A673 (cell line): ENCODE measurements at regions not wholly inside any gene's neighbourhood (a gene's known extent, or its start where the extent isn't known, plus 50 kb on each side); places are given as distances from the start of the nearest gene placed in this dataset.

ENCODE experiments used
- BruUV-seq: library from RNA; stranded (reverse); fragments of 400-500 nt; replicated peaks from 2 replicates; lab custom pipeline; 2021; lab: Mats Ljungman, UMichigan
- CTCF ChIA-PET: fragments of 300-600 bp; sonication (Branson Sonifier 250); formaldehyde crosslinking; loops from one replicate; lab custom pipeline; 2022; ENCODE audit warnings: antibody characterized with exemption; lab: Charles Lee
- POLR2A ChIA-PET: fragments of 300-600 bp; sonication (Branson Sonifier 250); formaldehyde crosslinking; loops from one replicate; lab custom pipeline; 2022; ENCODE audit warnings: antibody characterized with exemption; ENCODE audit not compliant: low non-redundant PET; lab: Charles Lee
- DNase-seq: peaks from one replicate; pipeline ENCODE4 v3.0.0-alpha.2; 2015; ENCODE audit warnings: low spot score
- H3K27ac ChIP-seq: fragments of 200-600 bp; sonication (generic); 2 replicates; pipeline ENCODE4 v1.5.1; 2016; ENCODE audit warnings: mixed run types, low read depth, mild to moderate bottlenecking, mixed read lengths, antibody characterized with exemption, low read length; ENCODE audit not compliant: poor library complexity, severe bottlenecking
- H3K27me3 ChIP-seq: fragments of 200-600 bp; sonication (generic); replicated peaks from 2 replicates; pipeline ENCODE4 v1.6.1; 2017; ENCODE audit warnings: mixed run types, low read depth, mild to moderate bottlenecking, mixed read lengths, antibody characterized with exemption, low read length; ENCODE audit not compliant: insufficient read depth, poor library complexity
- H3K36me3 ChIP-seq: fragments of 200-600 bp; sonication (generic); 2 replicates; pipeline ENCODE4 v1.6.1; 2016; ENCODE audit warnings: mixed run types, mild to moderate bottlenecking, mixed read lengths, antibody characterized with exemption, low read length; ENCODE audit not compliant: insufficient read depth, poor library complexity, severe bottlenecking
- H3K4me1 ChIP-seq: fragments of 200-600 bp; sonication (generic); 2 replicates; pipeline ENCODE4 v1.6.1; 2017; ENCODE audit warnings: mixed run types, mild to moderate bottlenecking, mixed read lengths, antibody characterized with exemption, low read length; ENCODE audit not compliant: insufficient read depth, poor library complexity, severe bottlenecking
- H3K4me3 ChIP-seq: fragments of 200-600 bp; sonication (generic); 2 replicates; pipeline ENCODE4 v1.5.1; 2016; ENCODE audit warnings: low read depth, mixed run types, mild to moderate bottlenecking, mixed read lengths, low read length; ENCODE audit not compliant: poor library complexity, severe bottlenecking
- H3K9me3 ChIP-seq: fragments of 200-600 bp; sonication (generic); 2 replicates; pipeline ENCODE4 v1.6.1; 2016; ENCODE audit warnings: mixed run types, low read depth, mild to moderate bottlenecking, mixed read lengths, antibody characterized with exemption, low read length; ENCODE audit not compliant: poor library complexity, severe bottlenecking
- EZH2 ChIP-seq: fragments of 200-600 bp; sonication (generic); IDR thresholded peaks from 2 replicates; pipeline ENCODE4 v1.6.1; 2017; ENCODE audit warnings: borderline replicate concordance, low read depth, mild to moderate bottlenecking, mixed read lengths, antibody characterized with exemption, low read length; ENCODE audit not compliant: poor library complexity, severe bottlenecking
- intact Hi-C: fragments of 100-400 bp; cut with micrococcal nuclease; formaldehyde crosslinking; loops from one replicate; pipeline ENCODE4 v1.10.0; 2022; ENCODE audit not compliant: unreplicated experiment
- TF ChIP-seq, protein P1 (sequence below): fragments of 300-800, 200-600 bp; sonication (generic); conservative IDR thresholded peaks from 2 replicates; pipeline ENCODE4 v1.5.1; 2017; ENCODE audit warnings: low read depth, mild to moderate bottlenecking, antibody characterized with exemption, low read length, moderate library complexity, mixed read lengths

DNA sequence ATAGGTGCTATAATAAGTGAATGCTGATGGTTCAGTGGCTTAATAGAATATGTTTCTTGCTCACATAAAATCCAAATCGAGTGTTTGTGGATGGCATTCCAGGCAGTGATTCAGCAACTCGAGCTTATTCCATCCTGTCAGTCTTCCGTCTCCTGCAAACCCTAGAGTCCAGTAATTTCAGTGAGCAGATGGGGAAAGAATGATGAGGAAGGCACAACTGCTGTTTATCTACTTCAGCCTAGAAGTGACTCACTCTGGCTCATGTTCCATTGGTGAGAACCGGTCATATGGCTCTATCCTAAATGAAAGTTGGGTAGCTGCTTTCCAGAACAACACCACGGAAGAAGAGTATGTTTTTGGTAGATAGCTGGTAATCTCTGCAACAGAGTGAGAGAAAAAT lies 421.8 kb upstream of the PDE3A start:
- H3K27me3 ChIP-seq: no peaks in the 10 kb centered on the region
- intact Hi-C loops: no loop called here
- no peak for DNase-seq
- POLR2A ChIA-PET: no interaction called here
- no peaks in the 10 kb centered on the region for H3K36me3 ChIP-seq
- no peak for TF ChIP-seq EZH2
- TF ChIP-seq, protein P1, sequence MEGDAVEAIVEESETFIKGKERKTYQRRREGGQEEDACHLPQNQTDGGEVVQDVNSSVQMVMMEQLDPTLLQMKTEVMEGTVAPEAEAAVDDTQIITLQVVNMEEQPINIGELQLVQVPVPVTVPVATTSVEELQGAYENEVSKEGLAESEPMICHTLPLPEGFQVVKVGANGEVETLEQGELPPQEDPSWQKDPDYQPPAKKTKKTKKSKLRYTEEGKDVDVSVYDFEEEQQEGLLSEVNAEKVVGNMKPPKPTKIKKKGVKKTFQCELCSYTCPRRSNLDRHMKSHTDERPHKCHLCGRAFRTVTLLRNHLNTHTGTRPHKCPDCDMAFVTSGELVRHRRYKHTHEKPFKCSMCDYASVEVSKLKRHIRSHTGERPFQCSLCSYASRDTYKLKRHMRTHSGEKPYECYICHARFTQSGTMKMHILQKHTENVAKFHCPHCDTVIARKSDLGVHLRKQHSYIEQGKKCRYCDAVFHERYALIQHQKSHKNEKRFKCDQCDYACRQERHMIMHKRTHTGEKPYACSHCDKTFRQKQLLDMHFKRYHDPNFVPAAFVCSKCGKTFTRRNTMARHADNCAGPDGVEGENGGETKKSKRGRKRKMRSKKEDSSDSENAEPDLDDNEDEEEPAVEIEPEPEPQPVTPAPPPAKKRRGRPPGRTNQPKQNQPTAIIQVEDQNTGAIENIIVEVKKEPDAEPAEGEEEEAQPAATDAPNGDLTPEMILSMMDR: no peak
- H3K27ac ChIP-seq: no peak overlapping the region
- no peak overlapping the region for H3K4me3 ChIP-seq
- CTCF ChIA-PET: no interaction called here
- BruUV-seq: no TSS peak
- H3K9me3 ChIP-seq: no peaks in the 10 kb centered on the region
- no peaks in the 10 kb centered on the region for H3K4me1 ChIP-seq

DNA sequence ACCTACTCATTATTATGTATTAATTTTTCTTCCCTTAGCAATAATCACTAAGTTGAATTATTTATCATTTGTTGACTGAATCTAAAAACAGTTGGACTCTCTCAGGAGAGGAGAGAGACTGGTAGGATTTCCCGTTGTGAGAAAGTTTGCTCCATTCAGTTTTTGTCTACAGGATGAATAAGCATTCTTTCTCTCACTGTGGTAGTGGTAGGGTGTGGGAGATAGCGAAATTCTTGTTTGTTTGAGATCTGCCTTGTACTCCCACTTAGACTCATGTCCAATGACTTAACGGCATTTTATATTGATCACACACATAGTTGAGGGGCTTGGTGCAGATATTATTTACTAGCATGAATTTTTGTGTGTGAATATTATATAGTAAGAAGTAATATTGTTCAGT lies 421.0 kb upstream of the PDE3A start:
- POLR2A ChIA-PET: no interaction called here
- intact Hi-C loops: no loop called here

DNA sequence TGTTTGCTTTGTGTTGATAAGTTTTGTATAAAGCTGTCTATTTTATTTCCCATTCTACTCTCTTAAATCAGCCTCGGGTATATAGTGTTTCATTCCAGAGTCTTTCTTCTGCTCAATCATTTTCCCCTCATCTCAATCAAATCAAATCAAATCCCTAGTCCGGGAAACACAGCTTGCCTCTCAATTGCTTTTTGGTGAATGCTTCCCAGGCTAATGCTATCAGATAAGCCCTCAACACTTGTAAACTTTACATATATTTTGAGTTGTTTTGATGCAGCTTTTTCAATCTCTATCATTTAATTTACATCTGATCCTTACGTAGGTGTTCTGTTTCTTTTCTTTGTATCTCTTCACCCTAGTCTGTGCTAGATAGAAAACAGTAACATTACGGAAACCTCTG lies 416.7 kb upstream of the PDE3A start:
- BruUV-seq: no TSS peak
- Histone ChIP-seq H3K36me3 (no peaks in the 10 kb centered on the region), H3K4me3 (no peak overlapping the region), H3K27me3 (no peaks in the 10 kb centered on the region), H3K9me3 (no peaks in the 10 kb centered on the region), H3K27ac (no peak overlapping the region), H3K4me1 (no peaks in the 10 kb centered on the region)
- CTCF ChIA-PET: no interaction called here
- no peak for DNase-seq
- TF ChIP-seq, protein P1: no peak
- no peak for TF ChIP-seq EZH2
- intact Hi-C loops: no loop called here
- POLR2A ChIA-PET: no interaction called here

More for the DNA sequence above, 421.0 kb upstream of the PDE3A start:
- no peaks in the 10 kb centered on the region for H3K9me3 ChIP-seq
- no peaks in the 10 kb centered on the region for H3K4me1 ChIP-seq
- H3K36me3 ChIP-seq: no peaks in the 10 kb centered on the region
- H3K4me3 ChIP-seq: no peak overlapping the region
- H3K27me3 ChIP-seq: no peaks in the 10 kb centered on the region
- no peak overlapping the region for H3K27ac ChIP-seq
- BruUV-seq: no TSS peak
- no peak for TF ChIP-seq EZH2
- TF ChIP-seq, protein P1: no peak
- CTCF ChIA-PET: no interaction called here
- DNase-seq: no peak
